H1 (cell line): ENCODE measurements at regions not wholly inside any gene's neighbourhood (a gene's known extent, or its start where the extent isn't known, plus 50 kb on each side); places are given as distances from the start of the nearest gene placed in this dataset.

Experiments used
- CBX8 ChIP-seq: fragments of 300-800, 300-1000 bp; sonication (generic); IDR thresholded peaks from 2 replicates; pipeline ENCODE4 v1.7.1; 2016; ENCODE audit warnings: low read depth, low read length, borderline replicate concordance
- CREB1 ChIP-seq: IDR thresholded peaks from 2 replicates; pipeline ENCODE4 v1.6.1; 2012; ENCODE audit warnings: inconsistent platforms
- CTCF ChIP-seq, 3 experiments: IDR thresholded peaks; 1 replicate in 2 of 3; 2 replicates in 1 of 3; pipeline versions ENCODE4 v1.5.1 to v1.6.1; 2011; ENCODE audit warnings: low read length in 3 of 3, mild to moderate bottlenecking in 3 of 3, inconsistent platforms in 2 of 3, low read depth in 1 of 3, moderate library complexity in 1 of 3; ENCODE audit not compliant: insufficient read depth in 1 of 3; ENCODE audit errors: control extremely low read depth in 1 of 3
- EP300 ChIP-seq, 2 experiments: IDR thresholded peaks; 1 replicate in 1 of 2; 2 replicates in 1 of 2; pipeline ENCODE4 v1.6.1; 2011 to 2012; ENCODE audit warnings: low read depth in 2 of 2, low read length in 2 of 2, mild to moderate bottlenecking in 2 of 2, borderline replicate concordance in 1 of 2, inconsistent platforms in 1 of 2, moderate library complexity in 1 of 2
- JUN ChIP-seq: IDR thresholded peaks from 2 replicates; pipeline ENCODE4 v1.6.1; 2011; ENCODE audit warnings: low read depth, mild to moderate bottlenecking, improper control_type of control experiment, low read length
- NRF1 ChIP-seq: IDR thresholded peaks from 2 replicates; pipeline ENCODE4 v1.6.1; 2011; ENCODE audit warnings: mild to moderate bottlenecking, low read depth, low read length, improper control_type of control experiment
- POLR2A ChIP-seq, 2 experiments: IDR thresholded peaks; 1 replicate in 1 of 2; 2 replicates in 1 of 2; pipeline ENCODE4 v1.6.1; 2011; ENCODE audit warnings: low read depth in 2 of 2, low read length in 2 of 2, mild to moderate bottlenecking in 2 of 2; ENCODE audit errors: control extremely low read depth in 1 of 2
- POLR2AphosphoS5 ChIP-seq: IDR thresholded peaks from 2 replicates; pipeline ENCODE4 v1.6.1; 2011; ENCODE audit warnings: low read depth, low read length
- RAD21 ChIP-seq, 2 experiments: IDR thresholded peaks in 1 of 2; conservative IDR thresholded peaks in 1 of 2; 2 replicates each; pipeline ENCODE4 v1.6.1; 2011; ENCODE audit warnings: low read depth in 2 of 2, low read length in 2 of 2, improper control_type of control experiment in 1 of 2, inconsistent platforms in 1 of 2, mild to moderate bottlenecking in 1 of 2, moderate library complexity in 1 of 2
- SIN3A ChIP-seq, 2 experiments: IDR thresholded peaks in 1 of 2; conservative IDR thresholded peaks in 1 of 2; 2 replicates each; pipeline ENCODE4 v1.6.1; 2011 to 2012; ENCODE audit warnings: low read length in 2 of 2, improper control_type of control experiment in 1 of 2, low read depth in 1 of 2, mild to moderate bottlenecking in 1 of 2
- YY1 ChIP-seq: IDR thresholded peaks from 2 replicates; pipeline ENCODE4 v1.6.1; 2011; ENCODE audit warnings: low read depth, mild to moderate bottlenecking, low read length

- TF ChIP-seq CTCF (IDR thresholded peaks at IDR 0.05; ENCODE audit: control extremely low read depth in 1 of 3, insufficient read depth in 1 of 3, low read depth in 1 of 3, low read length in 3 of 3) = no peak
- TF ChIP-seq NRF1 = no peak
- no peak for TF ChIP-seq YY1
- TF ChIP-seq RAD21 (IDR thresholded peaks at IDR 0.05 in 1 of 2, conservative IDR thresholded peaks at IDR 0.05 in 1 of 2; ENCODE audit: low read depth in 2 of 2, low read length in 2 of 2) = no peak
- no peak for TF ChIP-seq CREB1
- no peak for TF ChIP-seq CBX8
- TF ChIP-seq EP300 (IDR thresholded peaks at IDR 0.05; ENCODE audit: borderline replicate concordance in 1 of 2, low read depth in 2 of 2, low read length in 2 of 2) = no peak
- TF ChIP-seq SIN3A (conservative IDR thresholded peaks at IDR 0.05 in 1 of 2, IDR thresholded peaks at IDR 0.05 in 1 of 2; ENCODE audit: low read depth in 1 of 2, low read length in 2 of 2) = no peak
- TF ChIP-seq POLR2A (IDR thresholded peaks at IDR 0.05; ENCODE audit: control extremely low read depth in 1 of 2, low read depth in 2 of 2, low read length in 2 of 2) = no peak
- TF ChIP-seq POLR2AphosphoS5 = no peak
- no peak for TF ChIP-seq JUN
Observed at GRCh38 chr18:78860117-78860516, 119.5 kb upstream of the SALL3 start.
